ENCODE measurements at regions not wholly inside any gene's neighbourhood (a gene's known extent, or its start where the extent isn't known, plus 50 kb on each side); places are given as distances from the start of the nearest gene placed in this dataset.
A peak's percentile ranks its signal among the peaks of the same experiment; 100 is the strongest.

DNA sequence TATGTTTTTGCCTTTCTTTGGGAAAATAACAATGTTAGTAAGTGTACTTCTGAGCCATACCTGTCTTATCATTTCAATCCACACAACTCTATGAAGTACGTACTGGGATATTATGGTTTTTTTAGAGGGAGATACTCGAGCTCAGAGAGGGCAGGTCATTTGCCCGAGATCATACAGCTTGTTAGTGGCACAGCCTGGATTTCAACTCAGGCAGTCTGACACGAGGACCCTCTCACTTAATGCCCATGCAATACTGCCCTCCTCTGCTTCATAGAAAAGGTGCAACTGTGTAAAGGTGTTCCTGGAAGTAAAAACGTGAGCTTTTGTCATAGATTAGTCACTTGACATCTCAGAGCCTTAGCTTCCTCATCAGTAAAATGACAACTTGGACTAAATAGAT, 128.0 kb downstream of the NDUFA12 start:
- Histone ChIP-seq H3K9me3 (ENCODE audit: low read depth, low read length) (no peaks in the 10 kb centered on the region), H3K4me3 (no peak overlapping the region), H3K36me3 (ENCODE audit: insufficient read depth, low read length) (no peaks in the 10 kb centered on the region), H3K27ac (no peak overlapping the region), H3K9ac (ENCODE audit: insufficient read length) (no peak overlapping the region)
- TF ChIP-seq FOXP2 (optimal IDR thresholded peaks at IDR 0.05; ENCODE audit: control extremely low read depth, extremely low read length, insufficient read depth) = no peak
- no peak for TF ChIP-seq POLR2AphosphoS5 (IDR thresholded peaks at IDR 0.05; ENCODE audit: borderline replicate concordance, low read depth, low read length)
- TF ChIP-seq EZH2 (IDR thresholded peaks at IDR 0.05) = no peak
- DNase-seq (ENCODE audit: low read depth, low spot score) = no peak

DNA sequence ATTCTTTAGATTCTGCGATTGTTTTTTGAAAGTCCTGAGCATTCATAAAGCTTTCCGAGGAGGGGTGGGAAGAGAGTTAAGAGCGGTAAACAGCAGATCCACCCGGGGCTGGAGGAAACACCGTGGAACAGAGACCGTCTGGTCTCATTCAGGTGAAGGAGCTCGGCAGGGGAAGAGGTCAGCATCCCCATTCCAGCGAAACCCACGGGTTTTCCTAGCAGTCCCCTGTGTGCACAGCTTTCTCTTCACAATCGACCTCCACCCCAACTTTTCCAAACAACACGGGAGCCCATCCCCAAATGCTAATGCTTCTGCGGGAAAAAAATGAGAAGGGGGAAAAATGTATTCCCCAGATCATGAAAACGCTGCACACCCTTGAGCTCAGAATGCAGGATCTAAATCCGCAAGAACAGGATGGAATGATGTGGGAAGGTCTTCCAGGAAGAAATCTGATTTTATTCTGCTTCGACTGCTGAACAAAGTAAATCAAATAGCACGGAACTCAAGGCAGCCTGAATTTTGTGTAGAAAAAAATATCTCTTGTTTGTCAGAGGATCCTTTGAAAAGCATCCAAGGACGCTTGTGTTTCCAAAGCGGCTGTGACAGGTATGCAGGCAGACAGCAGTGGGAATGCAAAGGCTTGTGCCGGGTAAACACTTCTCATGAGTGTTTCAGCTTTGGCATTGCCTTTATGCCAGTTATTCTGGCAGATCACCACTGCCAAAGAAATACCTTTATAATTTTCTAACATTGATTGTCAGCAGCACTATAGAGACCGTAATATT, 128.8 kb downstream of the NDUFA12 start:
- DNase-seq (ENCODE audit: low read depth, low spot score) = no peak
- Histone ChIP-seq H3K4me3 (no peak overlapping the region), H3K9ac (ENCODE audit: insufficient read length) (no peak overlapping the region)

DNA sequence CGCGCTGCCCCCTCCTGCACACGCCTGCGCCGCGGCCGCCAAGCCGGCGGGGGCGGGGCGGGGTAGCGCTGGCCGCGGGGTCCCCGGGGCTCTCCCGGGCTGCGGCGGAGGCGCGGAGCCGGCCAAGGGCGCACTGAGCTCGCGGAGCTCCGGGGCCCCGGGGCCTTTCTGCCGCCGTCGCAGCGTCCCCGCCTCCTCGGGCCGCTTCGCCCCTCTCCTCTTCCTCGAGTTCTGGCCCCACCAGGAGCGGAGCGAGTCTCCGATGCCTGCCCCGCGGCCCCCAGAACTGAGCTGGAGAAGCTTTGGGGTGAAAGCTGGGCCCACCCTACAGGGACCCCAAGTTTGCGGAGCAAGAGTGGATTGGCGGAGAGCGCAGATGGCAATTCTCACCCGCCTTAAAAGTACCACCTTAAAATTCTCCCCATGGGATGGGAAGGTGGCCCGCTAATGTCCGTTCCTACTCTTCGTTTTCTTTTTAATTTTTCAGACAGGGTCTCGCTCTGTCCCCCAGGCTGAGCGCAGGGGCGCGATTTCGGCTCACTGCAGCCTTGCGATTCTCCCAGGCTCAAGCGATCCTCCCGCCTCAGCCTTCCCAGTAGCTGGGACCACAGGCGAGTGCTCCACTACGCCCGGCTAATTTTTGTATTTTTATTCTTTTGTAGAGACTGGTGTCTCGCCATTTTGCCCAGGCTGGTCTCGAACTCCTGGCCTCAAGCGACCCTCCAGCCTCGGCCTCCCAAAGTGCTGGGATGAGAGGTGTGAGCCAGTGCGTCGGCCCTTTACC, 129.6 kb downstream of the NDUFA12 start:
- no peak overlapping the region for H3K9ac ChIP-seq (ENCODE audit: insufficient read length)
- TF ChIP-seq POLR2AphosphoS5 (IDR thresholded peaks at IDR 0.05; ENCODE audit: borderline replicate concordance, low read depth, low read length) (no peak), EZH2 (IDR thresholded peaks at IDR 0.05) (peak; percentile 98)
- H3K27ac ChIP-seq = no peak overlapping the region
- no peak overlapping the region for H3K4me3 ChIP-seq
- DNase-seq (ENCODE audit: low read depth, low spot score) = no peak
- H3K9me3 ChIP-seq (ENCODE audit: low read depth, low read length) = no peaks in the 10 kb centered on the region
- no peaks in the 10 kb centered on the region for H3K36me3 ChIP-seq (ENCODE audit: insufficient read depth, low read length)

More for the DNA sequence above, 128.8 kb downstream of the NDUFA12 start:
- H3K27ac ChIP-seq = no peak overlapping the region
- TF ChIP-seq POLR2AphosphoS5 (IDR thresholded peaks at IDR 0.05; ENCODE audit: borderline replicate concordance, low read depth, low read length) = no peak
- no peak for TF ChIP-seq FOXP2 (optimal IDR thresholded peaks at IDR 0.05; ENCODE audit: control extremely low read depth, extremely low read length, insufficient read depth)
- no peak for TF ChIP-seq EZH2 (IDR thresholded peaks at IDR 0.05)
- no peaks in the 10 kb centered on the region for H3K36me3 ChIP-seq (ENCODE audit: insufficient read depth, low read length)
- H3K9me3 ChIP-seq (ENCODE audit: low read depth, low read length) = no peaks in the 10 kb centered on the region

GRCh38 chr12:94872971-94873733, 130.3 kb downstream of the NDUFA12 start:
- Histone ChIP-seq H3K9me3 (ENCODE audit: low read depth, low read length) (no peaks in the 10 kb centered on the region), H3K36me3 (ENCODE audit: insufficient read depth, low read length) (no peaks in the 10 kb centered on the region), H3K9ac (ENCODE audit: insufficient read length) (no peak overlapping the region), H3K4me3 (no peak overlapping the region), H3K27ac (no peak overlapping the region)
- TF ChIP-seq FOXP2 (optimal IDR thresholded peaks at IDR 0.05; ENCODE audit: control extremely low read depth, extremely low read length, insufficient read depth) (no peak), EZH2 (IDR thresholded peaks at IDR 0.05) (no peak), POLR2AphosphoS5 (IDR thresholded peaks at IDR 0.05; ENCODE audit: borderline replicate concordance, low read depth, low read length) (no peak)
- no peak for DNase-seq (ENCODE audit: low read depth, low spot score)

DNA sequence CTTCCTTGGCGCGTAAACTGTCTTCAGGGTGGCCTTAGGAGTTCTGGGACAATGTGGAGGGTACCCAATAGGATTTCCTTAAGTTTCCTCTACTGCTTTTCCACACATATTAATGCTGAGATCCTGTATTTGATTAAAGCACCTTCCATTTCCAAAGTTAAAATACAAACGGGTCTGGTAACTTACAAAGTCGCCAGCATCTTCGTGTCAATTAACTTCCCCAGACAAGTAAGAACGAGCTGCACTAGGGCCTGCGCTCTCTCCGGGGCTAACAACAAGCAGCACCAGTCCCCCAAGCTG, 130.9 kb downstream of the NDUFA12 start:
- no peak overlapping the region for H3K4me3 ChIP-seq
- no peak overlapping the region for H3K27ac ChIP-seq
- TF ChIP-seq FOXP2 (optimal IDR thresholded peaks at IDR 0.05; ENCODE audit: control extremely low read depth, extremely low read length, insufficient read depth) (no peak), EZH2 (IDR thresholded peaks at IDR 0.05) (no peak), POLR2AphosphoS5 (IDR thresholded peaks at IDR 0.05; ENCODE audit: borderline replicate concordance, low read depth, low read length) (no peak)
- no peaks in the 10 kb centered on the region for H3K9me3 ChIP-seq (ENCODE audit: low read depth, low read length)
- H3K36me3 ChIP-seq (ENCODE audit: insufficient read depth, low read length) = no peaks in the 10 kb centered on the region
- no peak overlapping the region for H3K9ac ChIP-seq (ENCODE audit: insufficient read length)
- no peak for DNase-seq (ENCODE audit: low read depth, low spot score)

DNA sequence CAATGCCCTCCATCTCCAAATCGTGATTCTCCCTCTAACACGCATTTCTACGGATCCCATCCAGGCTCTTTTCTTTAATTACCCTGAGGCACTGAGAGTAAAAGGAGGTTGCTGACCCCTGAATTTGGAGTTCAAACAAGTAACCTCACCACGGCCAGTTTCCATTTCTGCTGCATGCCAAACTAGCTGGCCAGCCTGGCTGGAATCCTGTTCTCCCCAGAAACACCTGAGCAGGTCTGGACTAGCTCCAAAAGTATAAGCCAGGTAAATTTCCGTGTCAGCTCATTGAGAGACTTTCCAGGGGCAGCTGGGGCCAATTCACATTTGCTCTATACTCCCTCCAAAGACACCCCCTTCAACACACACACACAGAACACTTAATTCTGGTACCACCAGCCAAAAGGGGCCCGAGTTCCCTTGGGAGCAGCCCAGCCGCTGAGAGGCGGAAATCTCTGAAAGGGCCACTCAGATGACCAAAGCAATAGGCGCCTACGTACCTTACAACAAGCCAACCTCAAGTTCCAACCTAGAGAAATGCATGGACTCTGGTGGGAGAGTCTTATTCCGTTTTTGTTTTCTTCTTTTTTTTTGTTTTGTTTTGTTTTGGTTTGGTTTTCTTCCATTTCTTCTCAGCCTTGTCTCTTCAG, 131.4 kb downstream of the NDUFA12 start:
- no peak for TF ChIP-seq POLR2AphosphoS5 (IDR thresholded peaks at IDR 0.05; ENCODE audit: borderline replicate concordance, low read depth, low read length)
- TF ChIP-seq FOXP2 (optimal IDR thresholded peaks at IDR 0.05; ENCODE audit: control extremely low read depth, extremely low read length, insufficient read depth) = no peak
- no peak for TF ChIP-seq EZH2 (IDR thresholded peaks at IDR 0.05)
- no peak overlapping the region for H3K4me3 ChIP-seq

DNA sequence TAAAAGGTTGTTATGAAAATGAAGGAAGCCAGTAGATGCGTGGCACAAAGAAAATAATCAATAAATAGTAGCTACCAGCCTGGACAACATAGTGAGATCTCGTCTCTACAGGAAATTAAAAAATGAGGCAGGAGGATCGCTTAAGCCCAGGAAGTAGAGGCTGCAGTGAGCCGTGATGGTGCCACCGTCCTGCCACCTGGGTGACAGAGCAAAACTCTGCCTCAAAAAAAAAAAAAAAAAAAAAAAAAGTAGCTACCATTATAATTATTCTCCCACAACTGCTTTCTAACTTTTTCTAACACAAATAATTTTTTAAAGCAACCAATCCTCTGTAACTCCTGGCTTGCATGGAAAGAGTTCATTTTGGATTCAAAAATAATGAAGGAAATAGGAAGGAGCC, 133.0 kb downstream of the NDUFA12 start:
- TF ChIP-seq POLR2AphosphoS5 (IDR thresholded peaks at IDR 0.05; ENCODE audit: borderline replicate concordance, low read depth, low read length) (no peak), FOXP2 (optimal IDR thresholded peaks at IDR 0.05; ENCODE audit: control extremely low read depth, extremely low read length, insufficient read depth) (no peak), EZH2 (IDR thresholded peaks at IDR 0.05) (no peak)
- Histone ChIP-seq H3K9me3 (ENCODE audit: low read depth, low read length) (no peaks in the 10 kb centered on the region), H3K36me3 (ENCODE audit: insufficient read depth, low read length) (no peaks in the 10 kb centered on the region), H3K9ac (ENCODE audit: insufficient read length) (no peak overlapping the region), H3K4me3 (no peak overlapping the region), H3K27ac (no peak overlapping the region)
- no peak for DNase-seq (ENCODE audit: low read depth, low spot score)

More for the DNA sequence above, 131.4 kb downstream of the NDUFA12 start:
- H3K36me3 ChIP-seq (ENCODE audit: insufficient read depth, low read length) = no peaks in the 10 kb centered on the region
- H3K9me3 ChIP-seq (ENCODE audit: low read depth, low read length) = no peaks in the 10 kb centered on the region
- no peak for DNase-seq (ENCODE audit: low read depth, low spot score)
- H3K9ac ChIP-seq (ENCODE audit: insufficient read length) = no peak overlapping the region
- H3K27ac ChIP-seq = no peak overlapping the region

- TF ChIP-seq POLR2AphosphoS5 (IDR thresholded peaks at IDR 0.05; ENCODE audit: borderline replicate concordance, low read depth, low read length) (no peak), FOXP2 (optimal IDR thresholded peaks at IDR 0.05; ENCODE audit: control extremely low read depth, extremely low read length, insufficient read depth) (no peak), EZH2 (IDR thresholded peaks at IDR 0.05) (no peak)
- DNase-seq (ENCODE audit: low read depth, low spot score) = no peak
- no peak overlapping the region for H3K4me3 ChIP-seq
- H3K9ac ChIP-seq (ENCODE audit: insufficient read length) = no peak overlapping the region
- no peak overlapping the region for H3K27ac ChIP-seq
- no peaks in the 10 kb centered on the region for H3K36me3 ChIP-seq (ENCODE audit: insufficient read depth, low read length)
- H3K9me3 ChIP-seq (ENCODE audit: low read depth, low read length) = no peaks in the 10 kb centered on the region
Measured at GRCh38 chr12:94868161-94868560, 135.3 kb downstream of the NDUFA12 start.

Measured in SK-N-MC (cell line).